ENCODE measurements at regions not wholly inside any gene's neighbourhood (a gene's known extent, or its start where the extent isn't known, plus 50 kb on each side); places are given as distances from the start of the nearest gene placed in this dataset.
"Not testable (repeated sequence)": the region's sequence is repeated elsewhere in the genome, so short reads cannot be mapped to it uniquely, and the experiment has no call there.

DNA sequence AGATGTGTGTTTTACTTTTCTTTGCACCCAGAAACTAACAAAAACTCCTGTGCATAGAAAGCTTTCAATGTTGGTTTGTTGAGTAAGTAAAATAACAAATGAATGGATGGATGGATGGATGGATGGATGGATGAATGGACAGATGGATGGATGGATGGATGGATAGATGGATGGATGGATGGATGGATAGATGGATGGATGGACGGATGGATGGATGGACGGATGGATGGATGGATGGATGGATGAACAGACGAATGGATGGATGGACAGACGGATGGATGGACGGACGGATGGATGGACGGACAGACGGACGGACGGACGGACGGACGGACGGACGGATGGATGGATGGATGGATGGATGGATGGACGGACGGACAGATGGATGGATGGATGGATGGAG, 181.7 kb downstream of the C6orf118 start:
- TF ChIP-seq CTCF, POLR2AphosphoS5, POLR2A (IDR thresholded peaks at IDR 0.05): not testable (repeated sequence)
